HG02588 (cell line): ENCODE measurements at regions not wholly inside any gene's neighbourhood (a gene's known extent, or its start where the extent isn't known, plus 50 kb on each side); places are given as distances from the start of the nearest gene placed in this dataset.
"Not testable (repeated sequence)": the region's sequence is repeated elsewhere in the genome, so short reads cannot be mapped to it uniquely, and the experiment has no call there.

ENCODE experiments used
- ATAC-seq: cut with Tn5 transposase; IDR thresholded peaks from one replicate; pipeline ENCODE4 v1.9.1; 2021; ENCODE audit warnings: mild to moderate bottlenecking, moderate library complexity; ENCODE audit not compliant: unreplicated experiment

DNA sequence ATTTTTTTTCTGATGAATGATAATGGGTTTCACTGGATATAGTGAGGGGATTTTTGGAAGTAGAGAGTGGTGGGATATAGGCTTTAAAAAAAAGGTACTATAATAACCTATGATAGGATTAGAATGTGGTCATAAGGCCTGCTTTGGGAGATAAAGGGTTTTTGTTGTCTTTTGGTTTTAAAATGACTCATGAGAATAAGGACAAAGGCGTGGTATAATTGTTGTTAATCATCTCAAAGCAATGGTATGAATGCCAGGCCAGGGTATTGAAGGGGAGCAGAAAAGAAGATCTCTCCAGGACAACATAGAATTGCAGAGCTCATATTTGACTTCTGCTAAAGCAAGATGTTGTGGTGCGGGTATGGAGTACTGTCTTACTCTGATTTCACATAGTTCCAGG lies 579.4 kb downstream of the JRKL start:
- no peak for ATAC-seq

DNA sequence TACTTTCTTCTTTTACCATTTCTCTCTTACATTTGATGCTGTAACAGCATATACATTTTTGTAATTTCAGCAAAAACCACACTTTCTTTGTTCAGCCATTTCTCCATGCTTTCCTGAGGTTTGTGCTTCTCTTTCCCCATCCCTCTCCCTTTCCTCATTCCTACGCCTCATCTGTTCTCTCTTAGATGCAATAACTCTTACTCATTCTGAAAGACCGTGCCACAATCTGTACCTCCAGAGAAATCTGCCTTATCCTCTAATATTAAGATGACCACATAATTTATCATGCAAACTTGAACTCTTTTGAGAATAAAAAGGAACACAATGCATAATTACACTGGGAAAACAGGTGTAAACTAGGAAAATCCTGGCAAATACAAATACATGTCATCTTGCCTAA lies 588.9 kb downstream of the JRKL start:
- no peak for ATAC-seq

DNA sequence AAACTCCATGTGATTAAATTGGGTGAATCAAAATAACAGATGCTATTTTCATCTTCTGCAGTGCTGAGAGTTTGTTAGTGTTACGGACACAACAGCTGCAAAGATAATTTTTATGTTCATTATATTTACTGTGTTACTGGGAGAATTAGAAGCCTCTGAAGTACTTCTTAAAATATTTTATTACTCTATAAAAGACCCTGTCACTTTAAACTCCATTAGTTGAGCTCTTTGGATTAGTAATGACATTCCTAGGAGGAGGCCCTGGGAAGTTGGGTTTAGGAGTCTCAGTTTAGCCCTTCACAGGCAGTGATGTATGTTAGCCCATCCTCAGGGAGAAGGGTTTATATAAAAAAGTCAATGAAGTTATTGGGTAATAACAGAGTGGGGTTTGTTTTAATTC lies 596.7 kb downstream of the JRKL start:
- no peak for ATAC-seq

DNA sequence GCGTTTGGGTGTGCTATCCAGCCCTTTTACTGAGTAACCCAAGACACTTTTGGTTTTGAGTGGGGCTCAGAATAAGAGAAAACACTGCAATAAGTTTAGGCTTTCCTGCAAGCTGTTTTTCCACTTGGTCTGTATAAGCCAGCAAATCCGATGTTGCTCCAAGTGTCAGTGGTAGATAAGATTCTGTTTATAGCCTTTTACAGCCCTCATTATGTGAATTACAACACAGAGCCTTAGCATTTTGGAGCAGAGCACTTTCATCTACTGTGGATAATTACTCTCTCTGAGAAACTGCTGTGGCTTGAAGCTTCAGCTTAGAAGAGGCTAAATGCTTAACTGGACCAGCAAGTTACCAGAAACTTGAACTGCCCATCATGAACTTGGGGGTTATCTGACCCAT lies 601.1 kb downstream of the JRKL start:
- ATAC-seq, result no peak

DNA sequence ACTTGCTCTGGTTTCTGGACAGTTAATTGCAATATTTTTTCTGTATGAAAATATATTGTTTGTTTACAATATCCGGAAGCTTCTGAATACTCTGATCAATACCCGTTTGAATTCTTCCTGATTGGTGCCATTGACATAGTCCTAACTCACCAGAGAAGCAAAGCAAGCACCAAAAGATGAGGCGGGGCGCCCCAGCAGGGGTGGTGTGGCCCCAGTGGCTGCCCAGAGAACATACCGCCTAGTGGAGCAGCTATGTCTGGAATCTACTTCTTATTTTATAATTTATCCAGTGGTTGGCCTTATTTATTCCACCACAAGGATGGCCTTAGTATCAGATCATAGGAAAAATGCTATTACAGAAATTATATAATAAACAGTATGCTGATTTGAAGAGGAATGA lies 610.7 kb downstream of the JRKL start:
- no peak for ATAC-seq

DNA sequence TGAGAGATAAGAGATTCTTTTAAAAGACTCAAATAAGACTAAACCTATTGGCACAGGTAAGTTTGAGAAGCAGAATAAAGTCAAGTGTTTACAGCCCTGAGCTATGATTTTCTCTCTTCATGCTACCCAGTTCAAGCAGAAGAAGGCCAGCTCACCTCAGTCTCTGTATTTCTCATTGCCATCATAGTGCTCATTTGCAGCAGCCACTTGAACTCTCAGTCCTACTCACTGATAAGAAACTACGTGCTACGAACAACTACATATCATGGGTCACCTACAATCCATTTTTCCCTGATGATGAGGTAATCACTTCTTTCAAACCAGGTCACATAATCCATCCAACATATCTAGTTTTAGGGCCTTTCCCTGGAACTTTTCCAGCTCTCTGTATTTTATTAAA lies 617.5 kb downstream of the JRKL start:
- no peak for ATAC-seq

DNA sequence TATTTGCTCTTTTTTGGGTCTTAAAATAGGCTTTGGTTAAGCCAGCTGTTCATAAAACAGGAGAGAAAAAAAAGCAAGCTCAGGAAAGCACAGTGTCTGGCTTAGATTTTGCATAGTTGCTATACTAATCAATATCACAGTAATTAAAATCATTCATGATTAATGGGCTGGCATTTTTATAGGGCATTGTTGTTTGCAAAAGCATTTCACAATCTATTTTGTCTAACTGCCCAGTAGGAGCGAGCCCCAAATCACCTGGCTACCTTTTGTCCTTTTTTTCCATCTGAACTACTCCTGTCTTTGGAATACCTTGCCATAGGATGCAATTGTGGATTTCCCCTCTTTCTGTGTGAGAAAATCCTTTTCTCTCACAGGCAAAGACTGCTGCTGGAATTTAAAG lies 619.8 kb downstream of the JRKL start:
- ATAC-seq, result no peak

DNA sequence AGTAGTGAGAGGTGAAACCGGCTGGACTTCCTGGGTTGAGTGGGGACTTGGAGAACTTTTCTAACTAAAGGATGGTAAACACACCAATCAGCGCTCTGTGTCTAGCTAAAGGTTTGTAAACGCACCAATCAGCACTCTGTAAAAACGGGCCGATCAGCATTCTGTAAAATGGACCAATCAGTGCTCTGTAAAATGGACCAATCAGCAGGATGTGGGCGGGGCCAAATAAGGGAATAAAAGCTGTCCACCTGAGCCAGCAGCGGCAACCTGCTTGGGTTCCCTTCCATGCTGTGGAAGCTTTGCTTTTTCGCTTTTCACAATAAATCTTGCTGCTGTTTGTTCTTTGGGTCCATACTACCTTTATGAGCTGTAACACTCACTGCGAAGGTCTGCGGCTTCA lies 621.2 kb downstream of the JRKL start:
- not testable (repeated sequence) for ATAC-seq

DNA sequence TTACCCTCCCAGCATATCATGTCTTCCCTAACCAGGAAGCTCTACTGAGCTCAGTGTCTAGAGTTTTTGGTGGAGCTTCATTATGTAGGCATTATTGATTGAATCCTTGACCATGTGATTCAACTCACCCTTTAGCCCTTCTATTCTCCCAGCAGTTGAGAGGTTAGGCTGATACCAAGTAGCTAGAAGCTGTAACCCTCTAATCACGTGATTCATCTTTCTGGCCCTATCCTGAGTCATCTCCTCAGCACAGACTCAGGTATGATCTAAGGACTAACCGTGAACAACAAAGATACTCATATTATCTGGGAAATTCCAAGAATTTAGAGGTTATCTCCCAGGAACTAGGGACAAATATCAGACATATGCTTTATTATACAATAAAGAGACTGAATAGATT lies 625.5 kb downstream of the JRKL start:
- no peak for ATAC-seq

DNA sequence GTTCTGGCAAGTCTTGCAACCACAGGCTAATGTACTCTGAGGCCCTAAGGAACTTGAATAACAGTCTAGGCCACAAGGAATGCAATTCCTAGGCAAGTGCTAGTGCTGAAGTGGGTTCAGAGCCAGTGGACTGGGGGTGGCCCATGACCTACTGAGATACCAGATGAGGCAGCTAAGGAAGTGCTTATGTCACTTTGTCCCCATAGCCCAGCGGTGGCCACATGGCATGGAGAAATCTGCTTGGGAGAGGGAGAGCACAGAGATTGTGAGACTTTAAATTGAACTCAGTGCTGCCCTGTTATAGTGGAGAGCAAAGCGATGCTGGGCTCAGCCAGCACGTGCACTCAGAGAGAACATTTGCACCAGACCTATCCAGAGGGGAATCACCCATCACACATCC lies 629.5 kb downstream of the JRKL start:
- no peak for ATAC-seq

DNA sequence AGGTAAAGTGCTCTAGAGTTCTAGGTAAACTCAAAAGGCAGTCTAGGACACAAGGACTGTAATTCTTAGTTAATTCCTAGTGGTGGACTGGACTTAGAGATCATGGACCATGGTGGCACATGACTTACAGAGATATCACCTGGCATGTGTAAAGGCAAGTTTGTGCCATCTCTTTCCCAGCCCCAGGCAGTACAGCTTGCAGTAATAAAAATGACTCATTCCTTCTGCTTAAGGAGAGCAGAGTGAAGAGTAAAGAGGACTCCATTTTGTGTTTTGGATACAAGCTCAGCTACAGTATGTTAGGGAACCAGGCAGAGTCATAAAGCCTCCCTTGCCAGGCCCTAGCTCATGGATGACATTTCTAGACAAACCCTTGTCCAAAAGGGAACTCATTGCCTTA lies 629.9 kb downstream of the JRKL start:
- ATAC-seq, result no peak

DNA sequence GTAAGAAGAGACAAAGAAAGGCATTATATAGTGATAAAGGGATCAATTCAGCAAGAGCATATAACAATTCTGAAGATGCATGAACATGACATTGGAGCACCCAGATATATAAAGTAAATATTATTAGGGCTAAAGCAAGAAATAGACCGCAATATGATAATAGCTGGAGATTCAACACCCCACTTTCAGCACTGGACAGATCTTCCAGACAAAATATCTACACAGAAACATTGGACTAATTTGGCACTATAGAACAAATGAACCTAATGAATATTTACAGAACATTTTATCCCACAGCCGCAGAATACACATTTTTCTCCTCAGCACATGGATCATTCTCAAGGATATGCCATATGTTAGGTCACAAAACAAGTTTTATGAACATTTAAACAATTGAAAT lies 633.1 kb downstream of the JRKL start:
- no peak for ATAC-seq

DNA sequence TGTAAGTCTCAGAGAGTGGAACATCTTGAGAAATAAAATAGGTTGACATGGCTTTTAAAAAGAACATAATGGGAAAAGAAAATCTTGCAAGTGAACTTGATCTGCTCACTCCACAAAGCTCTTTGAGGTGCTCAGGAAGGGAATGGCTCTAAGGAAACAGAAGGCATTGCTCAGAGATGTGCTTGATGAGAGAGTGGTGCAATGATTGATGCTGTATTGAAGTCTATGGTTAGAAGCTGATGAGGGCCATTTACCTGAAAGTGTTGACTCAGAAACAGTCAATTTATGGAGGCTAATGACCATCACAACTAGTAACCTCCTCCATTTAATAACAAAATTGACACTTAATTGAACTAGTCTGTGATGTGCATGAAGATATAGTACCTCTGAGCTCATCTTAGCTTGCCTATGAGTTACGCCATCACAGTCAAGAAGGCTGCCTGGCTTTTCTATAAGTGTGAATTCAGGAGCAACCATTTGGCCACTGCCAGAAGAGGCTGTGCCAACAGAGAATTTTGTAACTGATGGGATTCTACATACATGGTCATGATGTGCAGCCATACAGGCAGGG lies 639.1 kb downstream of the JRKL start:
- no peak for ATAC-seq

DNA sequence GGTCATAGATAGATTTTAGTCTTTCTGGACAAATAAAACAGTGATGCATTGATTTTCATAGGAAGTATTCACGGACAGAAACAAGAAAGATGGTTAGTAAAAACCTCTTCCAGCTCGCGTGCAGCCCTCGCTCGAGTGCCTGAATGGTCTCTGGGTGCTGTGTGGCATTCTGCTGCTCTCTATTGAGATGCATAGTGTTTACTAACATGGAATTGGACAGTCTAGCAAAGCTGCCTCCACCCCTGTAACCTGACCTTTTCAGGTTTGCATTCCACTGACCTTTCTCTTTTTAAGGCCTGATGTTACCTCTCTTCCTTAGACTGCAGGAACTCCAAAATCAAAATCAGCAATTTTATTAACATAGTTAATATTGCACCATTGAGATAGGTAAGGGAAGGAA lies 643.4 kb downstream of the JRKL start:
- ATAC-seq, result no peak

DNA sequence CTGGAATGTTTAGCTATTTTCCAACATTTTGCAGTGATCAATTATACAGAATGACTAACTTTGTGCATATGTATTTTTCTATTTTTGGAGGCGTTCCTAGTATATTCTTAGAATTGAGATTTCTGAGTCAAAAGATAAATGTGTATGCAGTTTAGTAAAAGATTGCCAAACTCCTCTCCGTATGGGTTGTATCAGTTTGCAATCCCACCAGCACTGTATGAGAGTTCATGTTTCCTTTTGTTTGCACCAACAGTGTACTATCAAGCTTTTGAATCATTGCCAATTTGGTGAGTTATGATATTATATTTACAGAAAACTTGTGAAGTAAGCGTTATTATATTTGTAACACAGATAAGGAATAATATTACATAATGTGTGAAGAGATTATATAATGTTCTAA lies 658.7 kb downstream of the JRKL start:
- no peak for ATAC-seq

DNA sequence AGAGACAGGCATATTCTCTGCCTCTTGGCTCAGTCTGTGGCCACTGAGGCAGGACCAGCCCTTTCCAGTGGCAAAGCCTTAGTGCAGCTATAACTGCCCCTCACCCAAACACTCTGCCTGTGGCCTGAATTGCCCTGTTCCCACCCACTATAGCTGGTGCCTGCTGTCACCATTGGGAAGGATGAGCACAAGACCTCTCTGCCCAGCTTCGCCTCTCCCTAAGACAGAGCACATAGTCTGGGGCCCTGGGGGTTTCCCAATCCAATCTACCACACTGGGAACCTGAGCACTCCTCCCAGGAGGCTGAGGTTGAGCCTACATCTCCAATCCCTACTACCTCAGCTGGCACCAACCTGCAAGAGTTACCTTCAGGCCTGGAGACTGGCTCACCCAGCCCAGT lies 670.4 kb downstream of the JRKL start:
- ATAC-seq, result no peak

DNA sequence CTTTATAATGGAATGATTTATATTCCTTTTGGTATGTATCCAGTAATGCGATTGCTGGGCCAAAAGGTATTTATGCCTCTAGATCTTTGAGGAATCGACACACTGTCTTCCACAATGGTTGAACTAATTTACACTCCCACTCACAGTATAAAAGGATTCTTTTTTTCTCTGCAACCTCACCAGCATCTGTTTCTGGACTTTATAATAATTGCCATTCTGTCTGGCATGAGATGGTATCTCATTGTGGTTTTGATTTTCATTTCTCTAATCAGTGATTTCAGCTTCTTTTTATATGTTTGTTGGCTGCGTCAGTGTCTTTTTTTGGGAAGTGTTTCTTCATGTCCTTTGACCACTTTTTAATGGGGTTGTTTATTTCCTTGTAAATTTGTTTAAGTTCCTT lies 679.3 kb downstream of the JRKL start:
- ATAC-seq, result no peak

DNA sequence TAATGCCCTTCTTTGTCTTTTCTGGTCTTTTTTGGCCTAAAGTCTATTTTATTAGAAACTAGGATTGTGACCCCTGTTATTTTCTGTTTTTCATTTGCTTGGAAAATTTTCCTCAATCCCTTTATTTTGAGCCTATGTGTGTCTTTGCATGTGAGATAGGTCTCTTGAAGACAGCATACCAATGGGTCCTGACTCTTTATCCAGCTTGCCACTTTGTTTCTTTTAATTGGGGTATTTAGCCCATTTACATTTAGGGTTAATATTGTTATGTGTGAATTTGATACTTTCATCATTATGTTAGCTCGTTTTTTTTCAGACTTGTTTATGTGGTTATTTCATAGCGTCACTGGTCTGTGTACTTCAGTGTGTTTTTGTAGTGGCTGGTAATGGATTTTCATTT lies 682.6 kb downstream of the JRKL start:
- no peak for ATAC-seq

DNA sequence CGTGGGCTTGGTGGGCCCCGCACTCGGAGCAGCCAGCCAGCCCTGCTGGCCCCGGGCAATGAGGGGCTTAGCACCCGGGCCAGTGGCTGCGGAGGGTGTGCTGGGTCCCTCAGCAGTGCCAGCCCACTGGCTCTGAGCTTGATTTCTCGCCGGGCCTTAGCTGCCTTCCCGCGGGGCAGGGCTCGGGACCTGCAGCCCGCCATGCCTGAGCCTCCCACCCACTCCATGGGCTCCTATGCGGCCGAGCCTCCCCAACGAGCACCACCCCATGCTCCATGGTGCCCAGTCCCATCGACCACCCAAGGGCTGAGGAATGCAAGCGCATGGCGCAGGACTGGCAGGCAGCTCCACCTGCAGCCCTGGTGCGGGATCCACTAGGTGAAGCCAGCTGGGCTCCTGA lies 686.9 kb downstream of the JRKL start:
- ATAC-seq, result not testable (repeated sequence)

DNA sequence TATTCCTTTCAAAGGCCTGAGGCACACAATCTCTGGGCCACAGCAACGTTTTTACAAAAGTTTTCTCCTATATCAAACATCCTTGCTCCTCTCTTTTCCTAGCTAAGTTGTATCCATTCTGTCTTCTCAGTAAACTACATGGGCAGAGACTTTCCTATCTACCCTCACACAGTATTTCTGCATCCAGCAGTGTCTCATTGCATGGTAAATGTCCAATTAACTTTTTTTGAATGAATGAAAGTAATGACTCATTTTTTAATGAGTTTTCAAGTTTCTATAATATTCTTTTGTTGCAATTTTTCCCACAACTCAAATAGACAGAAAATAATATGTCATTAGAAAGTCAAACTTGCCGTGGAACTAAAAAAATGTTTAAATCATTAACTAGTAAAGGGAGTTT lies 688.6 kb downstream of the JRKL start:
- no peak for ATAC-seq

DNA sequence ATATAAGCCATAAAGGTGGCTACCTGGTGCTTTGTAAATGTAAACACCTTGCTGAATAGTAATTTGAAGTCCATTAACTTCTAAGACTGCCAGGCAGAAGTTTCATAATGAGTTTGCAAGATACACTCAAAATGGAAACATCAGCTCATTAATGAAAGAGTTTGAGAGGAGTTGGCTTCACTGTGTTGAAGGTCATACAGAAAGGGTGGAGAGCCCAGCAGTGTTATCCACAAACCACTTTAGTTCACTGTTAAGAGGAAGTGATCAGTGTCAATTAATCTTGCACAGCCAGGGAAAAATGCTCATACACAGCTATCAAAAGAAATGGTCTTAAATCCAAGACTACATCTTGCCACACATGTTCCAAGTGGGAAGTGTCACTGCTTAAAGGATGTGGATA lies 689.4 kb downstream of the JRKL start:
- no peak for ATAC-seq

DNA sequence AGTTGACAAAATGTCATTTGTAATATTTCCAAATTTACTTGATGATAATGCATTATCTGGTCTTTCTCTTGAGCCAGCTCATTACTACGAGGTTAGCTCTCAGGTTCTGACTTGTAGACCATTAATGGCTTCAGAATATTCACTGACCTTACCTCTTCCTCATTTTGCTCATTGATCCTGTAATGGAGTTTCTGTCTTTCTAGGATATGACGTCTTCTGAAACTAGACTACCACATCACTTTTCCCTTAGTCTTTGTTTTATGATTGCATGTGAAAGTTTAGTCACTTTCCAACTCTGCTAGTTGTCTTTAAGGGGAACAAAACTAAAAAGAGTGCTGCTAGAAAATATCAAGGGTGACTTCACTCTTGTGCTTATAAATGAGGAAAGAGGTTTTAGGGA lies 697.6 kb downstream of the JRKL start:
- no peak for ATAC-seq

DNA sequence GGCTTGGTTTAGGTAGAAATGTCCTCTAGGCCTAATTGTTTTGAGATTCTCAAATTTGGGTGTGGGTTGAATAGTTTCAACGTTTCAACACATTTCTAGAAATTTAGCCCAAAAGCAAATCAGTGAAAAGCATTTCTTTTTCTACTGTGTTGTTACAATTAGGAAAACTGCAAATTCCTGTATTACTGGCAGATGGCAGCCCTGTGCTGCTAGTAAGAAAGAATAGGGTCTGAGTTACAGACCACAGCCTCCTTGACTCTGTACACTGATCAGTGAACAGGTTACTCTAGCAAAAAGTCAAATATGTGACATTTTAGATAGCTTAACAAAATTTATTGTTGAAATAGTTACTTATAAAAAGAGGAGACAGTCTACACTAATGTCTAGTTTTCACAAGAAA lies 703.0 kb downstream of the JRKL start:
- no peak for ATAC-seq

DNA sequence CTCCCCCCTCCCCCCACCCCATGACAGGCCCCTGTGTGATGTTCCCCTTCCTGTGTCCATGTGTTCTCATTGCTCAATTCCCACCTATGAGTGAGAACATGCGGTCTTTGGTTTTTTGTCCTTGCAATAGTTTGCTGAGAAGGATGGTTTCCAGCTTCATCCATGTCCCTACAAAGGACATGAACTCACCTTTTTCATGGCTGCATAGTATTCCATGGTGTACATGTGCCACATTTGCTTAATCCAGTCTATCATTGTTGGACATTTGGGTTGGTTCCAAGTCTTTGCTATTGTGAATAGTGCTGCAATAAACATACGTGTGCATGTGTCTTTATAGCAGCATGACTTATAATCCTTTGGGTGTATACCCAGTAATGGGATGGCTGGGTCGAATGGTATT lies 712.4 kb downstream of the JRKL start:
- not testable (repeated sequence) for ATAC-seq
